ENCODE measurements at regions not wholly inside any gene's neighbourhood (a gene's known extent, or its start where the extent isn't known, plus 50 kb on each side); places are given as distances from the start of the nearest gene placed in this dataset.
A peak's percentile ranks its signal among the peaks of the same experiment; 100 is the strongest.

- Histone ChIP-seq H3K27me3 (ENCODE audit: control insufficient read depth in 1 of 2, insufficient read depth in 2 of 2, low read length in 2 of 2) (no peaks in the 10 kb centered on the region), H3K36me3 (replicated peaks in 1 of 2; ENCODE audit: control insufficient read depth in 1 of 2, insufficient read depth in 2 of 2, low read length in 2 of 2) (no peaks in the 10 kb centered on the region), H3K9ac (ENCODE audit: insufficient read depth, low read depth, low read length) (no peak overlapping the region), H3K4me3 (replicated peaks in 1 of 3; ENCODE audit: insufficient read depth in 1 of 3, low read depth in 2 of 3, low read length in 3 of 3) (no peak overlapping the region), H3K9me3 (ENCODE audit: low read length) (no peaks in the 10 kb centered on the region), H3K79me2 (ENCODE audit: insufficient read depth, low read length) (no peaks in the 10 kb centered on the region), H4K20me1 (ENCODE audit: insufficient read depth, low read length) (no peaks in the 10 kb centered on the region), H3K4me1 (ENCODE audit: insufficient read depth, low read length) (peaks cover 17% of the 10 kb centered on the region), H3K27ac (ENCODE audit: extremely low read length, insufficient read depth, low read length) (no peak overlapping the region), H3K4me2 (ENCODE audit: low read depth, low read length) (no peak overlapping the region), H2AFZ (ENCODE audit: low read length) (no peak overlapping the region)
- FAIRE-seq (no peak), ATAC-seq (no peak), DNase-seq (ENCODE audit: low spot score) (no peak)
- WGBS (ENCODE audit: low lambda C conversion rate), result 78% methylated on average over 3 of the region's 3 CpGs
- BruUV-seq (replicated peaks), result no TSS peak
- ChIA-PET CTCF (ENCODE audit: low intra/inter-chr PET ratio, low total read pairs) (no interaction called here), POLR2A (no interaction called here)
- in situ Hi-C loops (cut with HindIII; ENCODE audit: extremely low pct_ligation_motif_present, low pct_unique_long_range_greater_than_20kb) (no loop called here), intact Hi-C loops (cut with micrococcal nuclease; ENCODE audit: unreplicated experiment) (no loop called here)
- TF ChIP-seq ZNF142 (CRISPR knock-in tag; IDR thresholded peaks at IDR 0.05) (no peak), ZNF503 (CRISPR knock-in tag; IDR thresholded peaks at IDR 0.05) (no peak), PBX2 (CRISPR knock-in tag; IDR thresholded peaks at IDR 0.05) (no peak), RFX1 (IDR thresholded peaks at IDR 0.05) (peak; percentile 51; the same call in 1 of the 2 replicates)
These were observed 99.9 kb upstream of the SPRED2 start for GRCh38 chr2:65532326-65532725.
